ENCODE measurements at regions not wholly inside any gene's neighbourhood (a gene's known extent, or its start where the extent isn't known, plus 50 kb on each side); places are given as distances from the start of the nearest gene placed in this dataset.

DNA sequence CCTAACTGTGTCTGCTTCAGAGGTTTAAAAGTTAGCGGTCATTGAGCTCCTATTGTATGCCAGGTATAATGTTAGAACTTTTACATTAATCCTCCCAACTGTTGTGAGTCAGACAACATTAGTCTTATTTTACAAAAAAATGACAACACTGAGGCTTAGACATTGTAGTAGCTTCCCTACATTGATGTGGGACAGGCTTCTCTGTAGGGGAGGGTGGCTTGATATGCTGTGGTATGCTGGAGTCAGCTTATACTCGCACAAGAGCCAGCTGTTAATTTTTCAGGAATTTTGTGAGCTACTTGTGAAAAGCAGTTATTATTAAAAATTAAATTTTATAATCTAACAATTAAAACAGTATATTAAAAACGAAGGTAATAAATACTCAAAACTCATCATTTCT is 64.8 kb upstream of the NAV2 start:
- TF ChIP-seq, protein P1, sequence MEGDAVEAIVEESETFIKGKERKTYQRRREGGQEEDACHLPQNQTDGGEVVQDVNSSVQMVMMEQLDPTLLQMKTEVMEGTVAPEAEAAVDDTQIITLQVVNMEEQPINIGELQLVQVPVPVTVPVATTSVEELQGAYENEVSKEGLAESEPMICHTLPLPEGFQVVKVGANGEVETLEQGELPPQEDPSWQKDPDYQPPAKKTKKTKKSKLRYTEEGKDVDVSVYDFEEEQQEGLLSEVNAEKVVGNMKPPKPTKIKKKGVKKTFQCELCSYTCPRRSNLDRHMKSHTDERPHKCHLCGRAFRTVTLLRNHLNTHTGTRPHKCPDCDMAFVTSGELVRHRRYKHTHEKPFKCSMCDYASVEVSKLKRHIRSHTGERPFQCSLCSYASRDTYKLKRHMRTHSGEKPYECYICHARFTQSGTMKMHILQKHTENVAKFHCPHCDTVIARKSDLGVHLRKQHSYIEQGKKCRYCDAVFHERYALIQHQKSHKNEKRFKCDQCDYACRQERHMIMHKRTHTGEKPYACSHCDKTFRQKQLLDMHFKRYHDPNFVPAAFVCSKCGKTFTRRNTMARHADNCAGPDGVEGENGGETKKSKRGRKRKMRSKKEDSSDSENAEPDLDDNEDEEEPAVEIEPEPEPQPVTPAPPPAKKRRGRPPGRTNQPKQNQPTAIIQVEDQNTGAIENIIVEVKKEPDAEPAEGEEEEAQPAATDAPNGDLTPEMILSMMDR (IDR thresholded peaks at IDR 0.05), result no peak
- TF ChIP-seq POLR2A (IDR thresholded peaks at IDR 0.05), result no peak

Data from adrenal gland (tissue), 5 donors.